HG03066 (cell line): ENCODE measurements at regions not wholly inside any gene's neighbourhood (a gene's known extent, or its start where the extent isn't known, plus 50 kb on each side); places are given as distances from the start of the nearest gene placed in this dataset.
"Not testable (repeated sequence)": the region's sequence is repeated elsewhere in the genome, so short reads cannot be mapped to it uniquely, and the experiment has no call there.

Source experiments
- ATAC-seq: cut with Tn5 transposase; IDR thresholded peaks from one replicate; pipeline ENCODE4 v1.9.1; 2021; ENCODE audit warnings: low read depth; ENCODE audit not compliant: unreplicated experiment

- ATAC-seq = no peak
These were observed 116.5 kb upstream of the MAP3K7 start for GRCh38 chr6:90703336-90703735.

GRCh38 chr6:90701926-90702325, 115.1 kb upstream of the MAP3K7 start:
- no peak for ATAC-seq

GRCh38 chr6:90701146-90701781, 114.4 kb upstream of the MAP3K7 start:
- ATAC-seq = peak; percentile 69

- no peak for ATAC-seq
These were observed 108.4 kb upstream of the MAP3K7 start for GRCh38 chr6:90695316-90695715.

GRCh38 chr6:90694802-90695201, 107.9 kb upstream of the MAP3K7 start:
- ATAC-seq = no peak

- ATAC-seq = no peak
These were observed 105.0 kb upstream of the MAP3K7 start for GRCh38 chr6:90691823-90692222.

- no peak for ATAC-seq
These were observed 102.3 kb upstream of the MAP3K7 start for GRCh38 chr6:90689172-90689571.

GRCh38 chr6:90687775-90688380, 101.0 kb upstream of the MAP3K7 start:
- no peak for ATAC-seq

- no peak for ATAC-seq
These were observed 95.0 kb upstream of the MAP3K7 start for GRCh38 chr6:90681863-90682262.

- ATAC-seq = no peak
These were observed 91.3 kb upstream of the MAP3K7 start for GRCh38 chr6:90678049-90678779.

- ATAC-seq = no peak
These were observed 90.6 kb upstream of the MAP3K7 start for GRCh38 chr6:90677440-90677839.

GRCh38 chr6:90676516-90677300, 89.8 kb upstream of the MAP3K7 start:
- ATAC-seq = no peak

- ATAC-seq = not testable (repeated sequence)
These were observed 88.2 kb upstream of the MAP3K7 start for GRCh38 chr6:90675107-90675506.

GRCh38 chr6:90674077-90674476, 87.2 kb upstream of the MAP3K7 start:
- ATAC-seq = not testable (repeated sequence)

GRCh38 chr6:90669846-90670245, 83.0 kb upstream of the MAP3K7 start:
- no peak for ATAC-seq

- no peak for ATAC-seq
These were observed 82.5 kb upstream of the MAP3K7 start for GRCh38 chr6:90669420-90669819.

- ATAC-seq = no peak
These were observed 81.3 kb upstream of the MAP3K7 start for GRCh38 chr6:90668141-90668540.

- no peak for ATAC-seq
These were observed 77.0 kb upstream of the MAP3K7 start for GRCh38 chr6:90663873-90664272.

- no peak for ATAC-seq
These were observed 76.2 kb upstream of the MAP3K7 start for GRCh38 chr6:90663106-90663505.

- no peak for ATAC-seq
These were observed 74.1 kb upstream of the MAP3K7 start for GRCh38 chr6:90660931-90661330.

- ATAC-seq = no peak
These were observed 71.6 kb upstream of the MAP3K7 start for GRCh38 chr6:90658497-90658896.
